ENCODE measurements at regions not wholly inside any gene's neighbourhood (a gene's known extent, or its start where the extent isn't known, plus 50 kb on each side); places are given as distances from the start of the nearest gene placed in this dataset.

- TF ChIP-seq EZH2 (IDR thresholded peaks at IDR 0.05) = no peak
- no peak for TF ChIP-seq POLR2AphosphoS5 (IDR thresholded peaks at IDR 0.05; ENCODE audit: borderline replicate concordance, low read depth, low read length)
- no peak for TF ChIP-seq FOXP2 (optimal IDR thresholded peaks at IDR 0.05; ENCODE audit: control extremely low read depth, extremely low read length, insufficient read depth)
Observed at GRCh38 chr5:17096952-17097695, 120.3 kb upstream of the BASP1 start.
